ENCODE measurements at regions not wholly inside any gene's neighbourhood (a gene's known extent, or its start where the extent isn't known, plus 50 kb on each side); places are given as distances from the start of the nearest gene placed in this dataset.

- TF ChIP-seq KIAA2018 (CRISPR knock-in tag; IDR thresholded peaks at IDR 0.05; ENCODE audit: borderline replicate concordance) (no peak), ZIK1 (CRISPR knock-in tag; IDR thresholded peaks at IDR 0.05; ENCODE audit: borderline replicate concordance, low read depth) (no peak), MBD4 (IDR thresholded peaks at IDR 0.05; ENCODE audit: borderline replicate concordance, low read length) (no peak), SRSF1 (optimal IDR thresholded peaks at IDR 0.05; ENCODE audit: low read depth, low read length) (no peak), RNF219 (CRISPR knock-in tag; IDR thresholded peaks at IDR 0.05) (no peak)
Measured at GRCh38 chr7:156006024-156006423, 193.8 kb upstream of the SHH start (continued).

Data from HepG2 (cell line).